GM19463 (cell line): ENCODE measurements at regions not wholly inside any gene's neighbourhood (a gene's known extent, or its start where the extent isn't known, plus 50 kb on each side); places are given as distances from the start of the nearest gene placed in this dataset.

ENCODE experiments used
- ATAC-seq: cut with Tn5 transposase; IDR thresholded peaks from one replicate; pipeline ENCODE4 v1.9.1; 2021; ENCODE audit warnings: mild to moderate bottlenecking, moderate library complexity; ENCODE audit not compliant: unreplicated experiment

DNA sequence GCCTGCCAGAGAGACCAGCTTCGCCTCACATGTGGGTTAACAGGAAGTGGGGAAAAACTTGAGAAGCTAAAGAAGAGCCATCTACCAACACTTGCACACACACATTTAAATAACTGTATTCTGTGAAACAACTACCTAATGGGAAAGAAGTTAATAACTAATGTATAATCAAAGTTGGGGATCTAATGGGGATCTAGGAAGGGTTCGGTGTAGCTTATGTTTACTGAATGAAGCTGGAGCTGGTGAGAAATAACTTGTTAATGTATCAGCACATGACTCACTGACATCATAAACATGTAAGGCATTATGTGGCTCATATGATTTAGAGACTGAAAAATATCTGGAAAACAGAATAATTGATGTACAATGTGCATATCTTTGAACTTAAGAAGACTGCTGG lies 421.3 kb upstream of the NXPH2 start:
- ATAC-seq, result no peak

GRCh38 chr2:139196754-139197153 lies 416.6 kb upstream of the NXPH2 start:
- ATAC-seq, result no peak

GRCh38 chr2:139194546-139194945 lies 414.4 kb upstream of the NXPH2 start:
- no peak for ATAC-seq

DNA sequence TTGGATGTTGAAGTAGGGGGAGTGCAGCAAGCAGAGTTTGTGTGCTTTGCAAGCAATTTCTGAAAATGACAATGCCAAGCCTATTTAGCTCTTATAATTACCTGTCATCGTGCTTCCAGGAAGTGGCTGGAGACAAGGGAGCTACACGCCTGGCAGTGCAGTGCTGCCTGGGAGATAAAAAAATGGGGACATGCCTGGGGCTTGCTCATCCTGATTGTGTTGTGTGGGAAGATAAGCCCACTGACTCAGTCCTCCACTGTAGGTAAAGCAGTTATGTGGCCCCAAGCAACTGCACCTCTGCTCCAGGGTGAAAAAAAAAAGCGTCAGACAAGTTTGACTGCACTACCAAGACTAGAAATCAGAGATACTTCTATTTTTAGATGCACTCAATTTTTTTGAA lies 396.9 kb upstream of the NXPH2 start:
- no peak for ATAC-seq

- no peak for ATAC-seq
Measured at GRCh38 chr2:139175510-139175909, 395.3 kb upstream of the NXPH2 start.

DNA sequence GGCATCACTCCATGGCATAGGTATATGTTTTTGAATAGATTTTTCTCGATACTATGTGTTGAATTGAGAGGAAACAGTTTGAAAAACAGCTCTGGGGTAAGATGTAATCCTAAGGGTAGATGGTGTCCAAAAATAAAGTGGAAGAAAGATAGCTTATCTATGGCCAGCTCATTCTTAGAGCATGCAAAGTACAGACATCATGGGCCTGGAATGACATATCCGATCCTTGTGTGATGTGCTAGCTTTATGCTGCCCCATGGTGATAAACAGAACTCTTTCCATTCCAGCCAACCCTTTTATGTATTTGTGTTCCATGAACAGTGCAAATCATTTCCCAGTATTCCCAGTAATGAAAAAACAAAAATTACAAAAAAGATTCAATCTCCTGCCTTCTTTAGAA lies 390.2 kb upstream of the NXPH2 start:
- no peak for ATAC-seq

DNA sequence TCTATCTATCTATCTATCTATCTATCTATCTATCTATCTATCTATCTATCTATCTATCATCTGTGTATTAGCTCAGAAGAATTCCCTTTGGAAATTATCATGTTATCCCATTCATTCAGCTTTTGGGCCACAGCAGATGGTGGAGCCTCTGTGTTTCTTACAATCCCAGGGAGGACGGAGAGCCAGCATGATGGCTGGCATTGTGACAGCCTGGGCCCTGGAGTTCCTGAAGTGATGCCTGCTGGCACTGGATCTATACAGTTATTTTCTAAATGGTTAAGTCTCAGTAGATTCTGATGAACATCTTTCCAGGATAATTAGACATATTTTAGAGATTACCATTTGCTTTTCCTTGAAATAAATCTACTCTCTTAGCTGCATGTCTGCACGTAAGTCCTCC lies 385.4 kb upstream of the NXPH2 start:
- ATAC-seq, result no peak

GRCh38 chr2:139165041-139165440 lies 384.9 kb upstream of the NXPH2 start:
- no peak for ATAC-seq

DNA sequence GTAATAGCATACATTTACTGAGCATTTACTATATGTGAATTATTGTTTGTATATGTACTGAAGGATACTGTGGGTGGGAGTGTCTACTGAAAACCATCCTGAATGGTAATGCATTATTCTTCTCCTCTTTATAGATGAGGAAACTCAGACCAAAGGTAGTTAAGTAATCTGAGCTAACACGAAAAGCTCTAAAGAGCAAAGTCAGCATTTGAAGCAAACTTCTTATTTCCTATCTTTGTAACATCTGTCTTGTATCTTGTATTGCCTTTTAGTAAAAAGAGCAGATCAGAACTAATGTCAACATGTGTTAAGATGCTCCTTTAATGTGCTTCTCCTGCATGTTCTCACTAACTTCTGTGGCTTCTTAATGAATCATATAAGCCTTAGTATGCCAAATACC lies 382.8 kb upstream of the NXPH2 start:
- ATAC-seq, result no peak

DNA sequence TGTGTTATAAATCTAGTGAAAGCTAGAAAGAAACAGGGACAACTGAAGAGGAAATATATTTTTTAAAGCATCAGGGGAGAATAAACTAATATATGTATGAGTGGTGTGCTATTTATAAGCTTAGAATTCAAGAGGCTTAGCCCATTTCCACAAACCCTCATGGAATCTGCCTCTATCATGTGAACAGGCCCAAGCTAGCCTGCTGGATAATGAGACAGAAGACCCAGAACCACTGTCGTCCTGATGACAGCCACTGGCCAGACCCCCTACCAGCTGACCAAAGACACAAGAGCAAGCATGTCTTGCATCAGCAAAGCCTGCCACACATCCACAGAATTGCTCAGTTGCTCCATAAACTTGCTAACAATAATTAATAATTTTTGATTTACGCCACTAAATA lies 382.3 kb upstream of the NXPH2 start:
- ATAC-seq, result no peak

- no peak for ATAC-seq
Measured at GRCh38 chr2:139160836-139161235, 380.6 kb upstream of the NXPH2 start.

DNA sequence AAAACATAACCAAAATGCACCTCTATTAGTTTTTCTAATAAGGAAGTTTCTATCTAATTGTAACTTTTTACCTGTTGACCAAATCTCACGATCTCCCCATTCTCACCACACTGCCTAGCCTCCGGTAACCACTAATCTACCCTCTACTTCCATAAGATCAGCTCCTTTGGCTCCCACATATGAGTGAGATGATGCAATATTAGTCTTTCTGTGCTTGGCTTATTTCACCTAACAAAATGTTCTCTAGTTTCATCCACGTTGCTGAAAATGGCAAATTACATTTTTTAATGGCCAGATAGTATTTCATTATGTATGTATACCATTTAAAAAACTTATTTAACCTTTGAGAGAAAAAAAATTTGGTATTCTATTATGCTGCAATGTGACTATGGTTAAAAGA lies 379.0 kb upstream of the NXPH2 start:
- no peak for ATAC-seq

GRCh38 chr2:139156730-139157129 lies 376.5 kb upstream of the NXPH2 start:
- no peak for ATAC-seq

- no peak for ATAC-seq
Measured at GRCh38 chr2:139155991-139156390, 375.8 kb upstream of the NXPH2 start.

GRCh38 chr2:139142252-139142880 lies 362.2 kb upstream of the NXPH2 start:
- ATAC-seq, result no peak

DNA sequence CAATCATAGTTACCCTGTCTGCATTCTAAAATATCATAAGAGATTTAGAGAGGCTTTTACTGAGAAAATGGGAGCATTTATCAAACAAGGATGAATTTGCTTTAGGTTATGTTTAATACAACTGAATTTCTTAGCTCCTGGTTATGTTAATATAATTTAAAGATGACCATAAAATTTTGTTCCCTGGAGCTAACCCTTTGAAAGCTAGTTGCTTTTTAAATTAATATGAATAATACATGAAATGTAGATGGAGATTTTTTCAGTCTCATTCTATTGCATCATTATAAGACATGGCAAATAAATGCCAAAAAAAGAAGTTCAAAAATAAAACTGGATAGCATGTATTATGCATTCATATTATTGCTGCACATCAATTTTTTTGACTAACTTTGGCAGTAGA lies 344.1 kb upstream of the NXPH2 start:
- ATAC-seq, result no peak

GRCh38 chr2:139123795-139124194 lies 343.6 kb upstream of the NXPH2 start:
- no peak for ATAC-seq

GRCh38 chr2:139122711-139123158 lies 342.5 kb upstream of the NXPH2 start:
- ATAC-seq, result no peak

GRCh38 chr2:139099721-139100120 lies 319.5 kb upstream of the NXPH2 start:
- ATAC-seq, result no peak

DNA sequence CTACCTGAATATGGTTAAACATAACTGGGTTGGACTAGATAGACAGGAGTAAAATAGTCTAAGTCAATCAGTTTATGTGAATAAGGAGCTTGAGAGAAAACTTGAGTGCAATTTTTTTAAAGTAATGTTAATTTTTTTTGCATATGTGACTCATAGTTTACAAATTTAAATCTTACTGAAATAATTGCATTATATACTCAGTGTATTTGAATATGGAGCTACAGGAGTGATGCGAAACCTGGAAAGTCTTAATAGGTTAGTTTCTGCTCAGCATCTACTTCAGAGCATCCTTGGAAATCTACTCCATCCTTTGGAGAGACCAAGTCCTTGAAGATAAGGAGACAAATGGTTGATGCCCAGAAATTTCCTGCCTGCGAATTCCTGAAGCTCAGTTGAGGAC lies 318.8 kb upstream of the NXPH2 start:
- ATAC-seq, result no peak

- ATAC-seq, result no peak
Measured at GRCh38 chr2:139083121-139083520, 302.9 kb upstream of the NXPH2 start.

- no peak for ATAC-seq
Measured at GRCh38 chr2:139080244-139080643, 300.1 kb upstream of the NXPH2 start.

DNA sequence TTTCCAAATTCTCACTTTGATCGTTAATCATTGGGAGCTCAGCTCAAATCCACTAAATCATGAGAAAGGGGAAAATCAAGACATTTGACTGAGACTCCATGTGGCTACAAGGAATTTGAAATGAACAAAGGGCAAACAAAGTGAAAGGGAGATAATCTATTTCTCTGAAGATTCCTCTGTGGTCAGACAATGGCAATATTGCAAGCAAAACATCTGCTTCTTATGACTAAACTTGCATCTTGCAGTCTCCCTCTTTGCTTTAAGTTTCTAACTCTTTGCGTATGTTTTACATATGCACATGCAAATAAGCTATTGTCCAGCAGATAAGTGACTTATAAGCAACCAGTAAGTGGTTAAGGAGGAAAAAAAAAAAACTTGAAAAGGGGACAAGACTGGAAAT lies 299.1 kb upstream of the NXPH2 start:
- no peak for ATAC-seq
